Fibroblast of pulmonary artery (primary cell): ENCODE measurements at regions not wholly inside any gene's neighbourhood (a gene's known extent, or its start where the extent isn't known, plus 50 kb on each side); places are given as distances from the start of the nearest gene placed in this dataset.

Source experiments
- DNase-seq: peaks from one replicate; pipeline ENCODE4 v3.0.0-alpha.2; 2010; ENCODE audit warnings: low read depth
- H3K4me3 ChIP-seq: replicated peaks from 2 replicates; pipeline ENCODE4 v1.5.1; 2011; ENCODE audit warnings: low read depth, mild to moderate bottlenecking, control low read depth, low read length, moderate library complexity
- TF ChIP-seq, protein P1 (sequence below): IDR thresholded peaks from 2 replicates; pipeline ENCODE4 v1.5.1; 2011; ENCODE audit warnings: mild to moderate bottlenecking, control low read depth, low read length, inconsistent platforms; ENCODE audit errors: missing control alignments

DNA sequence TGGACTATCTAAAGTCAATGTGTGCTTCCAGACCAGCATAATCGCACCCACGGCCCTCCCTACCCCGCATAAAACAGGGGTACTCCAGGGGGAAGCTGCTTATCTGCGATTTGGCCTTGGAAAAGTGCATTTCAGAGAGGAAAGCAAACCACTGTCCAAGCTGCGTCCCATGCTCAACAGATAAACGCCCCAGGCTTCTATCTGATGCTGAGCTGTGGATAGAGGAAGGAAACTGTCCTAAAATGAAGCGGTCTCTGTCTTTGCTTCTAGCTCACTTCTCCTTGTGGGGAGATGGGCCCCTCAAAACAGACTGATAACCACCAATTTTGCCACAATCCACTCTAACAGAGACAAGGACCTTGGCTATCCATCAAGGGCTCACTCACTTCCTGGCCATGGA, 160.5 kb upstream of the TNRC6C start:
- no peak overlapping the region for H3K4me3 ChIP-seq
- DNase-seq = no peak
- TF ChIP-seq, protein P1, sequence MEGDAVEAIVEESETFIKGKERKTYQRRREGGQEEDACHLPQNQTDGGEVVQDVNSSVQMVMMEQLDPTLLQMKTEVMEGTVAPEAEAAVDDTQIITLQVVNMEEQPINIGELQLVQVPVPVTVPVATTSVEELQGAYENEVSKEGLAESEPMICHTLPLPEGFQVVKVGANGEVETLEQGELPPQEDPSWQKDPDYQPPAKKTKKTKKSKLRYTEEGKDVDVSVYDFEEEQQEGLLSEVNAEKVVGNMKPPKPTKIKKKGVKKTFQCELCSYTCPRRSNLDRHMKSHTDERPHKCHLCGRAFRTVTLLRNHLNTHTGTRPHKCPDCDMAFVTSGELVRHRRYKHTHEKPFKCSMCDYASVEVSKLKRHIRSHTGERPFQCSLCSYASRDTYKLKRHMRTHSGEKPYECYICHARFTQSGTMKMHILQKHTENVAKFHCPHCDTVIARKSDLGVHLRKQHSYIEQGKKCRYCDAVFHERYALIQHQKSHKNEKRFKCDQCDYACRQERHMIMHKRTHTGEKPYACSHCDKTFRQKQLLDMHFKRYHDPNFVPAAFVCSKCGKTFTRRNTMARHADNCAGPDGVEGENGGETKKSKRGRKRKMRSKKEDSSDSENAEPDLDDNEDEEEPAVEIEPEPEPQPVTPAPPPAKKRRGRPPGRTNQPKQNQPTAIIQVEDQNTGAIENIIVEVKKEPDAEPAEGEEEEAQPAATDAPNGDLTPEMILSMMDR = no peak

DNA sequence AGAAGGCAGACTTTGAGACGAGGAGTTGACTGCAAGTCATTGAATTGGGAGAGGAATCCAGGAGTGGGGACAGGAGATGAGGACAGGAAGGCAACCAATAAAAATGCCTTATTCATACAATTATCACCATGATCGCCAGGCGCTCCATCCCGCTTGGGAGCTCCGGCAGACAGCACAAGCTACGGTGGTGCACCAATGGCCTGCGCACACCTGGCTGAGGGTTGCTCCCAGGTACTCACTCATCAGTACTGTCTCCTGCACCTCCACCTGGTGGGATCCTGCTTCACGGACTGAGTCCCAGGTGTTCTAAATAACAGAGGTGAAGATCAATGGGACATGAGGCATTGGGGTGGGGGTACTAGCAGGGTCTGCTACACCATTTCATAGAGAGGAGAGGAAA, 160.0 kb upstream of the TNRC6C start:
- H3K4me3 ChIP-seq = no peak overlapping the region
- DNase-seq = no peak
- TF ChIP-seq, protein P1 = no peak

DNA sequence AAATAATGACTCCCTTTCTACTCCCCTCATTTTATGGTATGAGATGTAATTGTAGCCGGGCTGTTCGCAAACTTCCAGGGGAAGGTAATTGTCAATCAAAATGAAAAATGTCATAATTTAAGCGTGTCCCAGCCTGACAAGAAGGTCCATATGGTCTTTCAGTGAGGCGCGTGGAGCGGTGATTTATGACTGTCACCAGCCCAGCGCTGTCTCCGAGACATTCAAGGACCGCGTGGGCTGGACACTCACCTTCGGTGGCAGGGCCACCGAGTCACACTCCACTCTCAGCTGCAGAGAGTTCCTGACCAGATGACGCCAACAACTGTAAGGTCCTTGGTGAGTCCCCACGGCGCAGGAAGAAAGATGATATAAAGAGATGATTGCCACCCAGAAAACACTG, 157.7 kb upstream of the TNRC6C start:
- no peak for DNase-seq
- TF ChIP-seq, protein P1 = no peak
- no peak overlapping the region for H3K4me3 ChIP-seq

GRCh38 chr17:77801545-77802332, 156.8 kb upstream of the TNRC6C start:
- DNase-seq = no peak
- TF ChIP-seq, protein P1 = no peak
- H3K4me3 ChIP-seq = no peak overlapping the region

DNA sequence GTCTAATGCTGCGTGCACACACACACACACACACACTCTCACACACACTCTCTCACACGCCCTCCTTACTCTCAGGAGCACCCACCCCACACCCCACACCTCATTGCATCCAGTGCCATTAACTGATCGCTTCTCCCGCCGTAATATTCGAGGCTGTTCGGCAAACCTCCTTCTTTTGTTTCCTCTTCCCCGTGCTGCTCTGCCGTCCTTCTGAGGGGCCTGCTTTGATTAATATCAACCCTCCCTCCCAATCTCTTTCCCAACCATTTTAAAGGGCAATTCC, 156.2 kb upstream of the TNRC6C start:
- DNase-seq = no peak
- H3K4me3 ChIP-seq = no peak overlapping the region
- TF ChIP-seq, protein P1 = no peak

- TF ChIP-seq, protein P1 = no peak
- peak; percentile 59 for DNase-seq
- H3K4me3 ChIP-seq = no peak overlapping the region
Measured at GRCh38 chr17:77802811-77803220, 155.7 kb upstream of the TNRC6C start.

DNA sequence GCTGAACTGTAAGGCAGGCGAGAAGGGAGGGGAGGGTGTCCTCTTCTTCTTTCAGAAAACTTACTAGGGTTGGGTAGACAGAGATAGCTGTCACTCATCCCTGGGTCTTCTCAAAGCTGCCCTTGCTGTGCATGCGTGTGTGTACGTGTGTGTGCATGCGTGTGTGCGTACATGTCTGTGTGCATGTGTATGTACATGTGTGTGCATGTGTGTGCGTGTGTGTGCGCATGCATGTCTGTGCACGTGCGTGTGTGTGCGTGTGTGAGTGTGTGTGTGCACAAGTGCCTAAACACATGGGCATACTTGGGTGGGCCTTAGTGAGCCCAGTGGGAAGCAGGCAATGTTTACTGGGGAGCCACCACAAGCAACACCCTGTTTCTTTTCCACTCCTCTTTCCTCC, 154.8 kb upstream of the TNRC6C start:
- TF ChIP-seq, protein P1 = no peak
- no peak for DNase-seq
- no peak overlapping the region for H3K4me3 ChIP-seq
